Left renal pelvis (tissue), 4 donors: ENCODE measurements at regions not wholly inside any gene's neighbourhood (a gene's known extent, or its start where the extent isn't known, plus 50 kb on each side); places are given as distances from the start of the nearest gene placed in this dataset.
"Not testable (repeated sequence)": the region's sequence is repeated elsewhere in the genome, so short reads cannot be mapped to it uniquely, and the experiment has no call there.

Experiments used
- DNase-seq, 4 donors: peaks; one replicate each; pipeline ENCODE4 v3.0.0-alpha.2; 2013; ENCODE audit warnings: low read depth in 4 of 4, low spot score in 3 of 4

DNA sequence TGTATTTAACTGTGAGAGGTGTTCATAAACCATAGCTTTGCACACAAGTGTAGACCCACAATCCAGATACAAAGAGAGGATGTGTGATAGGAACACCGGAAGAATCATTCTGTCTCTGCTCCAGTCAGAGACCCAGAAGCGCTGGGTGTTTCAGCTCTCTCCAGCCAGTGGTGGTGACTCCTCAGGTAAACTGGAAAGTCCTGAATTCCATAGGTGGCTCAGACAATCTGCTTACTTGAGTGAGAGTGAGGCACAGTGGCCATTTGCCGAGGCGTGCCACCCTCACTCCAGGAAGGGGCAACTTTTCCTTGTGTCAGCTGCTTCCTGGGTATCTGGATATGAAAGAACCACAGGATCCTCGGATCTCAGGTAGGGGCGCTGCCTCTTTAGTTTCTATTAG, 171.5 kb downstream of the KCNS3 start:
- no peak for DNase-seq

DNA sequence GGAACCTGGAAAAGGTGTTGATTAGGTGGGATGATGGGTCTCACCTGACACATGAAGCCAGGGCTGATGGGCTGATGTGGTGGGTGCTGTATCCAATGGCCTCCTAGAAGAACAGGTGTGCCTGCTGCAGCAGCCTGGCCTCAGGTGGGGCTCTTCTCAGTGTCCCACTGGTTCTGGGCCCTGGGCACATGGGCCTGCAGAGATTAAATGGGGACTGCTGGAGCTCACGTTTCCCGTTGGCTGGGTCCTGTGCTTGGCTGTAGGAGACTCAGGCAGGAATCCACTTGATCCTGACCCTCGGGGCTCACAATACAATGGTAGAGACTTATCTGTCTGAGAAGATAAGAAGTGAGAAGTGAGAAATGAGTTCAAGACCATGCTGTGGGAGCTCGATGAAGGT, 170.9 kb downstream of the KCNS3 start:
- no peak for DNase-seq

DNA sequence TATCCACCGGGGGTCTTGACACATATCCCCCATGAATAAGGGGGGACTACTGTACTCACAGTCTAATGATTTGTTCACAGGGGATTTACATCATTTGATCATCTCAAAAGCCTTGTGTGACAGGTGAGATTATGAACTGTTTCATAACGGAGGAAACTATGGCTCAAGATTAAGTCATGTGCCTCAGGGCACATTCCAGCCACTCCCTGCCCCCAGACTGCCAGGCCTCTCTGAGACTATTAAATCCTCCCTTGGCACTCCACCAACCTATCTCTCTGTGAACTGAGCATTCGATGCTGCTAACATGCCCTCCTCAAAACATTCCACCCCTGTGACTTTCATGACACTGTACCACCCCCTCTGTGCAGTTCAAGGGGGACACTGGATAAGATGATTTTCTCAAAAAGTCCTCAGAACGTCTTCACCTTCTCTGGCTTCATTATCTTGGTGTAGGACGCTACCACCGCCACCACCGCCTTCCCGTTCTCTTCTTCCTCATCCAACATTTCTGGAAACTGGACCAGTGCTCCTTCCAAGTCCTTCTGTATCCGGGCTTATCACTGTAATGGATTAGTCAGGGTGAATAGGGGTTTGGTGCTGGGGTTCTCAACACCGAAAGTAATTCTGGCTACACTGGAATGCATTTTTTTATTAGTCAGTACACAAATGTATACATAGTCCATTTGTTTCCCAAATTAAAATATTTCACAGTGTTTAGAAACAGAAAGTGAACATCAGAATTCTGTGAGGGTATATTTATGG, 169.6 kb downstream of the KCNS3 start:
- DNase-seq: no peak

- DNase-seq: no peak
These were observed 168.7 kb downstream of the KCNS3 start for GRCh38 chr2:18047213-18047611.

DNA sequence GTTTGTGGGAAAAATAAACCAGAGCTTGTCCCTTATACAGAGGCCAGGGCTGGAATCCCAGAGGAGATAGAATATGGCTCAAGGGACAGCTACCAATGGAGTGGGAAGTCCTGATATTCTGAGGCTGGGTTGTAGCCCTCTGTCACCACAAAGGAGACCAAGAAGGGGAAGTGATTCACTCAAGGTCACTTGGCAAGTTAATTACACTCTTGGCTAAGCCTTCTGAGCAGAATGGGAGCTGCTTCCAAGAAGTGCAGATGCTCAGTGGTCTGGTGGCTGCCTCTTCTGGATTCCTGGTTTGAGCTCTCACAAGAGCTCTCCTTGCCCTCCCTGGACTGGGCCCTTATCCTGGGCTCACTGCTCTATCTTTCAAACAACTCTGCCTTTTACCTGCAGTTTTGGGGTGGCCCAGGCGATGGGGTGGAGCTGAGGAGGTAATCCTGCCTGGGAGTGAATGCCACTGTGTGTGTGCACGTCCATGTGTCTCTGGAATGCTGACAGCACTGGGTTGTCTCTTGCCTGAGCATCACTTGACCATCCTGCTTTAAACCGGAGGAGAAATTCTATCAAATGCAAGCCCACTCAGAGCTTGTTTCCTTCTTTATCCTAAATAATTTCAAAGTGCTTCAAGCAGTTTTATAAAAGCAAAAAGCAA, 168.2 kb downstream of the KCNS3 start:
- no peak for DNase-seq

- DNase-seq: no peak
These were observed 167.6 kb downstream of the KCNS3 start for GRCh38 chr2:18046017-18046416.

GRCh38 chr2:18045230-18045629, 166.8 kb downstream of the KCNS3 start:
- DNase-seq: no peak

DNA sequence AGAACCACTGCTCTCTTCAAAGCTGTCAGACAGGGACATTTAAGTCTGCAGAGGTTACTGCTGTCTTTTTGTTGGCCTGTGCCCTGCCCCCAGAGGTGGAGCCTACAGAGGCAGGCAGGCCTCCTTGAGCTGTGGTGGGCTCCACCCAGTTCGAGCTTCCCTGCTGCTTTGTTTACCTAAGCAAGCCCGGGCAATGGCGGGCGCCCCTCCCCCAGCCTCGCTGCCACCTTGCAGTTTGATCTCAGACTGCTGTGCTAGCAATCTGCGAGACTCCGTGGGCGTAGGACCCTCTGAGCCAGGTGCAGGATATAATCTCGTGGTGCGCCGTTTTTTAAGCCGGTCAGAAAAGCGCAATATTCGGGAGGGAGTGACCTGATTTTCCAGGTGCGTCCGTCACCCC, 138.9 kb downstream of the KCNS3 start:
- DNase-seq: not testable (repeated sequence)

GRCh38 chr2:18009891-18010290, 131.4 kb downstream of the KCNS3 start:
- DNase-seq: no peak

DNA sequence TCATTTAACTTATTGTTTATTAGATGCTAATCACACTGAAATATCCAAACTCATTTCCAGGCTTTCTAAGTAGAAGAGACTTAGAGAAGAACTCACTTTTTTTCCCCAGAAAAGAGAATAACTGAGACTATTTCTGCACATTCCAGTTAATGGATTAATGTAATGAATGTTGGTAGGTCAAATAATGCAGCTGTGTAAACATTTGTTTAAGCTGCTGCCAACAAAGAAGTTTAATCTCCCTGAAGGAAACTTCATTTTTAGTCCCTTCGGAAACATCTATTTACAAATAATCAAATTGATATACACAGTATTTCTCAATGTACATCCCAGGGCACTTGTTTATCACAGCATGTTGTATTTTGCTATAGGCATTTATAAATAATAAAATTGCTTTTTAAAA, 126.9 kb downstream of the KCNS3 start:
- no peak for DNase-seq

DNA sequence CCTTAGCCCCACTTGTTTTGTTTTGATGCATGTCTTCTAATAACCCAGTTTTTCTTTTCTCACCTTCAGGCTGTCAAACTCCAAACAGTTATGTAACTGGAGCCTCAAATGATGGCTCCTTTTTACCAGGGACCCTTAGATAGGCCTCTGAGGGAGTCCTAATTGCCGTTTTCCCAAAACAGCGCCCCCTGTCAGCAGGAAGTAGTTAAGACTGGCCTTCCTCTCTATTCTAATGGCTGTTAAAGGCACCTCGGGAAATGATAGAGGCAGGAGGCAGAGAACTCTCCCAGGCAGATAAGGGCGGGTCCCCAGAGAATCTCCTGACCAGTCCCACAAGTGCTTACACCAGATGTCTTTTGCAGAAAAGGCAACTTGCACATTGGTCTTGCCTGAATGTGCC, 123.2 kb downstream of the KCNS3 start:
- no peak for DNase-seq

DNA sequence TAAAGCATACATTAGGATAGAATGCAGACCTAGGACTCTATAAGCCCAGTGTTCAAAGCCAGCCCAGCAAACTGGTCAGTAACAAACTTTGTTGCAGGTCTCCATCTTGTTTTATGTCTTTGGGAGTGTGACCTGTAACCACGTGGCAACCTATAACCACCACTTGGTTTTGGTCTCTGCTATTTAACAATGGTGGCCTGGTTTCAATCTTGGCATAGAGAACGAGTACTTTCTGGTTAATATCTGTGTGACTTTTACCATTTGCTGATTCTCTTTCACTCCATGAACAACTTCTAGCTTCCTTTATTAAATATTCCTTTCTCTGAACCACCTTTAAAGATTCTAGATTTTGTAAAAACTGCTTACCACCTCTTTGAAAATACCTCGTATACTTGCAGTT, 118.5 kb downstream of the KCNS3 start:
- DNase-seq: no peak

- no peak for DNase-seq
These were observed 117.1 kb downstream of the KCNS3 start for GRCh38 chr2:17995593-17995992.
